ENCODE measurements at regions not wholly inside any gene's neighbourhood (a gene's known extent, or its start where the extent isn't known, plus 50 kb on each side); places are given as distances from the start of the nearest gene placed in this dataset.

GRCh38 chr1:25080294-25081209 is 150.5 kb upstream of the RUNX3 start:
- DNase-seq, result no peak

- DNase-seq, result no peak
Observed at GRCh38 chr1:25079048-25079447, 149.0 kb upstream of the RUNX3 start.

- DNase-seq, result no peak
Observed at GRCh38 chr1:25074351-25075227, 144.5 kb upstream of the RUNX3 start.

- no peak for DNase-seq
Observed at GRCh38 chr1:25073640-25074270, 143.7 kb upstream of the RUNX3 start.

GRCh38 chr1:25072461-25072860 is 142.4 kb upstream of the RUNX3 start:
- no peak for DNase-seq

- DNase-seq, result no peak
Observed at GRCh38 chr1:25068829-25069228, 138.8 kb upstream of the RUNX3 start.

- DNase-seq, result no peak
Observed at GRCh38 chr1:25068316-25068715, 138.2 kb upstream of the RUNX3 start.

- peak; percentile 25 to 61 (median 36) for DNase-seq
Observed at GRCh38 chr1:25067518-25068251, 137.6 kb upstream of the RUNX3 start.

GRCh38 chr1:25066731-25067517 is 136.8 kb upstream of the RUNX3 start:
- peak in 1 of 3 experiments; percentile 50 for DNase-seq

GRCh38 chr1:25066256-25066655 is 136.2 kb upstream of the RUNX3 start:
- DNase-seq, result no peak

GRCh38 chr1:25065795-25066238 is 135.7 kb upstream of the RUNX3 start:
- no peak for DNase-seq

GRCh38 chr1:25065321-25065721 is 135.2 kb upstream of the RUNX3 start:
- no peak for DNase-seq

GRCh38 chr1:25064465-25065240 is 134.6 kb upstream of the RUNX3 start:
- DNase-seq, result no peak

GRCh38 chr1:25063591-25064416 is 133.7 kb upstream of the RUNX3 start:
- no peak for DNase-seq

GRCh38 chr1:25062621-25063255 is 132.7 kb upstream of the RUNX3 start:
- no peak for DNase-seq

GRCh38 chr1:25061261-25061995 is 131.4 kb upstream of the RUNX3 start:
- DNase-seq, result no peak

GRCh38 chr1:25057188-25057587 is 127.1 kb upstream of the RUNX3 start:
- no peak for DNase-seq

- DNase-seq, result no peak
Observed at GRCh38 chr1:25056536-25056935, 126.5 kb upstream of the RUNX3 start.

GRCh38 chr1:25055961-25056360 is 125.9 kb upstream of the RUNX3 start:
- no peak for DNase-seq
